OCI-LY1 (cell line): ENCODE measurements at regions not wholly inside any gene's neighbourhood (a gene's known extent, or its start where the extent isn't known, plus 50 kb on each side); places are given as distances from the start of the nearest gene placed in this dataset.

Experiments
- H2AFZ ChIP-seq: fragments of 200-600 bp; sonication (generic), shearing (Covaris generic); 2 replicates; pipeline ENCODE4 v1.6.0; 2014; ENCODE audit warnings: antibody characterized with exemption, mild to moderate bottlenecking, low read length
- H3F3A ChIP-seq: fragments of 200-600 bp; sonication (generic), shearing (Covaris generic); 2 replicates; pipeline ENCODE4 v1.6.0; 2014; ENCODE audit warnings: mild to moderate bottlenecking, antibody characterized with exemption, low read length, moderate library complexity; ENCODE audit not compliant: insufficient read depth
- H3K27ac ChIP-seq: fragments of 200-600 bp; sonication (generic); 2 replicates; pipeline ENCODE4 v1.5.1; 2014; ENCODE audit warnings: low read length, mixed run types, mild to moderate bottlenecking, low read depth; ENCODE audit not compliant: poor library complexity, severe bottlenecking
- H3K27me3 ChIP-seq: fragments of 200-600 bp; sonication (generic); 2 replicates; pipeline ENCODE4 v1.6.0; 2014; ENCODE audit warnings: antibody characterized with exemption, mild to moderate bottlenecking, low read length, moderate library complexity; ENCODE audit not compliant: insufficient read depth
- H3K36me3 ChIP-seq: fragments of 200-600 bp; sonication (generic); 2 replicates; pipeline ENCODE4 v1.6.1; 2014; ENCODE audit warnings: mild to moderate bottlenecking, antibody characterized with exemption, low read length, moderate library complexity, mixed read lengths; ENCODE audit not compliant: insufficient read depth
- H3K4me1 ChIP-seq: fragments of 200-600 bp; sonication (generic); 2 replicates; pipeline ENCODE4 v1.5.1; 2014; ENCODE audit warnings: mild to moderate bottlenecking, low read length, moderate library complexity; ENCODE audit not compliant: insufficient read depth, severe bottlenecking
- H3K4me2 ChIP-seq: fragments of 200-600 bp; sonication (generic), shearing (Covaris generic); 2 replicates; pipeline ENCODE4 v1.6.1; 2014; ENCODE audit warnings: low read length
- H3K4me3 ChIP-seq: fragments of 200-600 bp; sonication (generic); 2 replicates; pipeline ENCODE4 v1.5.1; 2014; ENCODE audit warnings: low read length, low read depth, mild to moderate bottlenecking, mixed read lengths; ENCODE audit not compliant: poor library complexity, severe bottlenecking
- H3K79me2 ChIP-seq: fragments of 200-600 bp; shearing (Covaris generic); 2 replicates; pipeline ENCODE4 v1.6.1; 2016; ENCODE audit warnings: mixed run types, low read length, mixed read lengths; ENCODE audit not compliant: insufficient read depth
- H3K9ac ChIP-seq: fragments of 200-600 bp; sonication (generic), shearing (Covaris generic); 2 replicates; pipeline ENCODE4 v1.6.1; 2014; ENCODE audit warnings: mild to moderate bottlenecking, low read length, mixed read lengths
- H3K9me2 ChIP-seq: fragments of 200-600 bp; sonication (generic), shearing (Covaris generic); 2 replicates; pipeline ENCODE4 v1.6.1; 2014; ENCODE audit warnings: low read depth, mild to moderate bottlenecking, low read length, mixed read lengths
- H3K9me3 ChIP-seq: fragments of 200-600 bp; shearing (Covaris generic); 2 replicates; pipeline ENCODE4 v1.6.1; 2014; ENCODE audit warnings: low read length, mixed read lengths
- H4K20me1 ChIP-seq: fragments of 200-600 bp; sonication (generic), shearing (Covaris generic); 2 replicates; pipeline ENCODE4 v1.6.0; 2016; ENCODE audit warnings: mild to moderate bottlenecking, low read length; ENCODE audit not compliant: insufficient read depth
- EZH2 ChIP-seq: fragments of 200-600 bp; sonication (generic), shearing (Covaris generic); IDR thresholded peaks from 2 replicates; pipeline ENCODE4 v1.8.0; 2017; ENCODE audit warnings: borderline replicate concordance, mixed run types, mild to moderate bottlenecking, antibody characterized with exemption, low read length, moderate library complexity, mixed read lengths
- TF ChIP-seq, protein P1 (sequence below): fragments of 200-600 bp; sonication (generic), shearing (Covaris generic); IDR thresholded peaks from 2 replicates; pipeline ENCODE4 v1.5.1; 2017; ENCODE audit warnings: mild to moderate bottlenecking, antibody characterized with exemption, low read length, moderate library complexity, mixed read lengths

DNA sequence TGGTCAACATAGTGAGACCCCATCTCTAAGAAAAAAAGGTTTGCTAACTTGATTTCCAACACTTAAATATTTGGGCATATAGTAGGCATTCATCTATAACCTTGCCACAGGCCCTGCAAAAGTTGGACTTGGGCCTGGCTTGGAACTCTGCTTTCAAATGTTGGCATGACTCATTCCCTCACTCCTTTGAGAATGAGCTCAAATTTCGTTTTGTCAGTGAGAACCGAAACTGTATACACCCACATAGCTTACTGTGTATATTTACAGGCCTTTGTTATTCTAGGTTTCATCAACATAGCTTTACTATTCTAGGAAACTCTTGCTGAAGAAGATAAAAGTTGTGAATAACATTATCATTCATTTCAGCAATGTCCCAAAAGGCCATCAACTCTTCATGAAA is 88.7 kb upstream of the ELOVL6 start:
- Histone ChIP-seq H2AFZ (no peak overlapping the region), H3K79me2 (no peaks in the 10 kb centered on the region), H3K9ac (no peak overlapping the region), H3K36me3 (no peaks in the 10 kb centered on the region), H3K9me3 (no peaks in the 10 kb centered on the region), H3K4me3 (no peak overlapping the region), H3K4me2 (no peak overlapping the region), H3K27ac (no peak overlapping the region), H3K9me2 (no peaks in the 10 kb centered on the region), H4K20me1 (no peaks in the 10 kb centered on the region), H3K4me1 (no peaks in the 10 kb centered on the region), H3F3A (no peaks in the 10 kb centered on the region), H3K27me3 (no peaks in the 10 kb centered on the region)
- TF ChIP-seq EZH2: no peak
- TF ChIP-seq, protein P1, sequence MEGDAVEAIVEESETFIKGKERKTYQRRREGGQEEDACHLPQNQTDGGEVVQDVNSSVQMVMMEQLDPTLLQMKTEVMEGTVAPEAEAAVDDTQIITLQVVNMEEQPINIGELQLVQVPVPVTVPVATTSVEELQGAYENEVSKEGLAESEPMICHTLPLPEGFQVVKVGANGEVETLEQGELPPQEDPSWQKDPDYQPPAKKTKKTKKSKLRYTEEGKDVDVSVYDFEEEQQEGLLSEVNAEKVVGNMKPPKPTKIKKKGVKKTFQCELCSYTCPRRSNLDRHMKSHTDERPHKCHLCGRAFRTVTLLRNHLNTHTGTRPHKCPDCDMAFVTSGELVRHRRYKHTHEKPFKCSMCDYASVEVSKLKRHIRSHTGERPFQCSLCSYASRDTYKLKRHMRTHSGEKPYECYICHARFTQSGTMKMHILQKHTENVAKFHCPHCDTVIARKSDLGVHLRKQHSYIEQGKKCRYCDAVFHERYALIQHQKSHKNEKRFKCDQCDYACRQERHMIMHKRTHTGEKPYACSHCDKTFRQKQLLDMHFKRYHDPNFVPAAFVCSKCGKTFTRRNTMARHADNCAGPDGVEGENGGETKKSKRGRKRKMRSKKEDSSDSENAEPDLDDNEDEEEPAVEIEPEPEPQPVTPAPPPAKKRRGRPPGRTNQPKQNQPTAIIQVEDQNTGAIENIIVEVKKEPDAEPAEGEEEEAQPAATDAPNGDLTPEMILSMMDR: no peak

DNA sequence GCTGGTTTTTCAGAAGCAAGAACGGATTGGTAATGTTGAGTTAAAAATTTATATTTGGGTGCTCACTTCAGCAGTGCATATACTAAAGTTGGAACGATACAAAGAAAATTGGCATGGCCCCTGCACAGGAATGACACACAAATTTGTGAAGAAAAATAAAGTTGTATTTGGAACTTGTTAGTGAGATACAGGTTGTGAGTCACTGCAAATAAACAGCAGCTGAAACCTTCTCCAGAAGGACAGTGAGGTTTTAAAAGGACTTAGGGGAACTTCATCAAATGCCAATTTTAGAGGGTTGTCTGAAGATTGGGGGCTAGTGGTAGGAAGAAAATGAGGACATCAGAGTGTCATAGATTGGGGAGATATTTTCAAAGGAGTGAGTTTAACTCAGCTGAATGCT is 79.7 kb upstream of the ELOVL6 start:
- H3K27ac ChIP-seq: no peak overlapping the region

DNA sequence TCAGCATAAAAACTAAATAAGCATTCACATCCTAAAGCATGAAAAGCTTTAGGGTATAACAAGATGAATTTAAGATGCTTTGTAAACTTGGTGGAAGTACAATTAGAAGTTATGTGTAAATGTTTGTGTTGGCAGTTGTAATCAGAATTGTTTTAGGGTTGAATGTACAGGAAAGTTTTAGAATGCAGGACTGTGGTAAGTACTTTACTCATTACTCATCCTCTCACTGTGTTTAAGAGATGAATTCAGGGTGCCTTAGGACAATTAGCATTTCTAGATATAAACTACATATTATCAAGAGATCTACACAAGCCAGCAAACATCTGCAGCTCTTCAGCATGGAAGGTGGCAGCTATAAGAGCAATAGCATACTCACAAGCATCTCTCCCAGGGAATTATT is 77.5 kb upstream of the ELOVL6 start:
- Histone ChIP-seq H3K9me2 (no peaks in the 10 kb centered on the region), H3K36me3 (no peaks in the 10 kb centered on the region), H3K4me3 (no peak overlapping the region), H3K4me1 (no peaks in the 10 kb centered on the region), H3K27ac (no peak overlapping the region), H3K9ac (no peak overlapping the region), H3K9me3 (no peaks in the 10 kb centered on the region), H3F3A (no peaks in the 10 kb centered on the region), H3K27me3 (no peaks in the 10 kb centered on the region), H4K20me1 (no peaks in the 10 kb centered on the region), H3K79me2 (no peaks in the 10 kb centered on the region), H3K4me2 (no peak overlapping the region), H2AFZ (no peak overlapping the region)
- TF ChIP-seq, protein P1: no peak
- no peak for TF ChIP-seq EZH2

More for the DNA sequence above, 79.7 kb upstream of the ELOVL6 start:
- H3K4me1 ChIP-seq: no peaks in the 10 kb centered on the region
- H3K27me3 ChIP-seq: no peaks in the 10 kb centered on the region
- no peaks in the 10 kb centered on the region for H4K20me1 ChIP-seq
- no peak overlapping the region for H2AFZ ChIP-seq
- H3K9ac ChIP-seq: no peak overlapping the region
- H3K9me3 ChIP-seq: no peaks in the 10 kb centered on the region
- no peaks in the 10 kb centered on the region for H3F3A ChIP-seq
- no peaks in the 10 kb centered on the region for H3K79me2 ChIP-seq
- no peaks in the 10 kb centered on the region for H3K9me2 ChIP-seq
- no peak for TF ChIP-seq EZH2
- TF ChIP-seq, protein P1: no peak
- no peaks in the 10 kb centered on the region for H3K36me3 ChIP-seq
- no peak overlapping the region for H3K4me3 ChIP-seq
- no peak overlapping the region for H3K4me2 ChIP-seq
